Fibroblast of lung (primary cell): ENCODE measurements at regions not wholly inside any gene's neighbourhood (a gene's known extent, or its start where the extent isn't known, plus 50 kb on each side); places are given as distances from the start of the nearest gene placed in this dataset.

Source experiments
- CTCF ChIP-seq, 2 donors: IDR thresholded peaks in 1 of 2; conservative IDR thresholded peaks in 1 of 2; 1 replicate in 1 of 2; 2 replicates in 1 of 2; pipeline ENCODE4 v1.5.1; 2011 to 2012; ENCODE audit warnings: low read length in 2 of 2, control low read depth in 1 of 2, inconsistent platforms in 1 of 2, low read depth in 1 of 2, mild to moderate bottlenecking in 1 of 2
- EZH2 ChIP-seq: IDR thresholded peaks from 2 replicates; pipeline ENCODE4 v1.5.1; 2012; ENCODE audit warnings: low read length, control low read depth, mild to moderate bottlenecking; ENCODE audit errors: missing control alignments

- TF ChIP-seq CTCF (conservative IDR thresholded peaks at IDR 0.05 in 1 of 2, IDR thresholded peaks at IDR 0.05 in 1 of 2; ENCODE audit: low read depth in 1 of 2, low read length in 2 of 2), result no peak
- no peak for TF ChIP-seq EZH2
Measured at GRCh38 chr12:63319936-63320633, 169.1 kb upstream of the AVPR1A start.
